GM21360 (cell line): ENCODE measurements at regions not wholly inside any gene's neighbourhood (a gene's known extent, or its start where the extent isn't known, plus 50 kb on each side); places are given as distances from the start of the nearest gene placed in this dataset.
"Not testable (repeated sequence)": the region's sequence is repeated elsewhere in the genome, so short reads cannot be mapped to it uniquely, and the experiment has no call there.

Source experiments
- ATAC-seq: cut with Tn5 transposase; IDR thresholded peaks from one replicate; pipeline ENCODE4 v1.9.1; 2021; ENCODE audit warnings: mild to moderate bottlenecking, moderate library complexity; ENCODE audit not compliant: unreplicated experiment

GRCh38 chr9:115397591-115398312 lies 279.8 kb upstream of the TNC start:
- ATAC-seq = no peak

GRCh38 chr9:115398313-115398650 lies 280.3 kb upstream of the TNC start:
- ATAC-seq = no peak

- no peak for ATAC-seq
Measured at GRCh38 chr9:115398996-115399395, 281.0 kb upstream of the TNC start.

- no peak for ATAC-seq
Measured at GRCh38 chr9:115400796-115401195, 282.8 kb upstream of the TNC start.

- no peak for ATAC-seq
Measured at GRCh38 chr9:115401756-115402327, 283.9 kb upstream of the TNC start.

GRCh38 chr9:115403753-115404152 lies 285.8 kb upstream of the TNC start:
- ATAC-seq = no peak

GRCh38 chr9:115404311-115404710 lies 286.4 kb upstream of the TNC start:
- no peak for ATAC-seq

- no peak for ATAC-seq
Measured at GRCh38 chr9:115411516-115411915, 293.6 kb upstream of the TNC start.

- no peak for ATAC-seq
Measured at GRCh38 chr9:115411993-115412452, 294.1 kb upstream of the TNC start.

GRCh38 chr9:115412656-115413055 lies 294.7 kb upstream of the TNC start:
- ATAC-seq = no peak

- no peak for ATAC-seq
Measured at GRCh38 chr9:115413304-115413703, 295.3 kb upstream of the TNC start.

- ATAC-seq = no peak
Measured at GRCh38 chr9:115413766-115414382, 295.9 kb upstream of the TNC start.

GRCh38 chr9:115414561-115414960 lies 296.6 kb upstream of the TNC start:
- no peak for ATAC-seq

- no peak for ATAC-seq
Measured at GRCh38 chr9:115415450-115415849, 297.5 kb upstream of the TNC start.

- ATAC-seq = no peak
Measured at GRCh38 chr9:115416299-115416698, 298.3 kb upstream of the TNC start.

- not testable (repeated sequence) for ATAC-seq
Measured at GRCh38 chr9:115418181-115418580, 300.2 kb upstream of the TNC start.

GRCh38 chr9:115422932-115423440 lies 305.0 kb upstream of the TNC start:
- ATAC-seq = no peak

GRCh38 chr9:115423646-115424045 lies 305.7 kb upstream of the TNC start:
- no peak for ATAC-seq

GRCh38 chr9:115425601-115426000 lies 307.6 kb upstream of the TNC start:
- ATAC-seq = no peak

- ATAC-seq = no peak
Measured at GRCh38 chr9:115437418-115437817, 319.5 kb upstream of the TNC start.

- no peak for ATAC-seq
Measured at GRCh38 chr9:115439641-115440040, 321.7 kb upstream of the TNC start.

- no peak for ATAC-seq
Measured at GRCh38 chr9:115442054-115442453, 324.1 kb upstream of the TNC start.
